Lung (tissue), 11 donors: ENCODE measurements at regions not wholly inside any gene's neighbourhood (a gene's known extent, or its start where the extent isn't known, plus 50 kb on each side); places are given as distances from the start of the nearest gene placed in this dataset.
A peak's percentile ranks its signal among the peaks of the same experiment; 100 is the strongest.

Experiments used
- ATAC-seq: fragments of 200-7000 bp; cut with Tn5 transposase; one replicate; pipeline ENCODE4 v1.9.1; 2020; ENCODE audit warnings: moderate number of reproducible peaks; ENCODE audit not compliant: insufficient read depth, low FRiP score
- DNase-seq, 3 donors: peaks; one replicate each; pipeline ENCODE4 v3.0.0-alpha.2; 2013 to 2017
- H3K27ac ChIP-seq, 2 donors: one replicate each; pipeline ENCODE4 v1.5.1; 2013; ENCODE audit warnings: mild to moderate bottlenecking in 2 of 2, moderate library complexity in 2 of 2, control low read depth in 1 of 2, inconsistent platforms in 1 of 2, low read depth in 1 of 2, low read length in 1 of 2
- H3K27me3 ChIP-seq, 3 donors: one replicate each; pipeline ENCODE4 v1.5.1; 2013; ENCODE audit warnings: low read length in 2 of 3; ENCODE audit not compliant: control insufficient read depth in 3 of 3, insufficient read depth in 3 of 3
- H3K36me3 ChIP-seq, 4 donors: one replicate each; pipeline ENCODE4 v1.5.1; 2013; ENCODE audit warnings: low read length in 4 of 4, mild to moderate bottlenecking in 1 of 4, moderate library complexity in 1 of 4; ENCODE audit not compliant: control insufficient read depth in 4 of 4, insufficient read depth in 4 of 4
- H3K4me1 ChIP-seq, 5 donors: one replicate each; pipeline ENCODE4 v1.5.1; 2013; ENCODE audit warnings: low read length in 5 of 5, mild to moderate bottlenecking in 2 of 5, moderate library complexity in 1 of 5; ENCODE audit not compliant: control insufficient read depth in 5 of 5, insufficient read depth in 5 of 5
- H3K4me3 ChIP-seq: one replicate; pipeline ENCODE4 v1.5.1; 2013; ENCODE audit warnings: mild to moderate bottlenecking, control low read depth, moderate library complexity
- H3K9ac ChIP-seq, 2 donors: one replicate each; pipeline ENCODE4 v1.5.1; 2013; ENCODE audit warnings: low read length in 2 of 2, control low read depth in 1 of 2; ENCODE audit not compliant: insufficient read depth in 1 of 2
- H3K9me3 ChIP-seq, 4 donors: one replicate each; pipeline ENCODE4 v1.5.1; 2013; ENCODE audit warnings: low read length in 3 of 4, mild to moderate bottlenecking in 1 of 4, moderate library complexity in 1 of 4; ENCODE audit not compliant: control insufficient read depth in 4 of 4, insufficient read depth in 3 of 4
- WGBS, 2 donors: extraction: QIAGEN DNeasy Blood & Tissue Kit; methylation state at CpG; one replicate each; pipeline ENCODE4 v1.1.7; 2013; 5-methylcytosine and 5-hydroxymethylcytosine counted together
- TF ChIP-seq, protein P1 (sequence below): IDR thresholded peaks from 2 replicates; pipeline ENCODE4 v1.5.1; 2012; ENCODE audit warnings: mild to moderate bottlenecking; ENCODE audit errors: control extremely low read depth, extremely low read depth
- donor health status: control.
- donor health status: control.
- donor health status: Bipolar disorder and iron deficiency.
- donor health status: healthy.
- donor health status: DM: yes; HTN: yes; CAD: no.

- no peak overlapping the region for H3K27ac ChIP-seq
- H3K9ac ChIP-seq = no peak overlapping the region
- H3K9me3 ChIP-seq = no peaks in the 10 kb centered on the region
- ATAC-seq (no peak), DNase-seq (peak in 1 of 3 donors; percentile 13)
- no peaks in the 10 kb centered on the region for H3K27me3 ChIP-seq
- TF ChIP-seq, protein P1, sequence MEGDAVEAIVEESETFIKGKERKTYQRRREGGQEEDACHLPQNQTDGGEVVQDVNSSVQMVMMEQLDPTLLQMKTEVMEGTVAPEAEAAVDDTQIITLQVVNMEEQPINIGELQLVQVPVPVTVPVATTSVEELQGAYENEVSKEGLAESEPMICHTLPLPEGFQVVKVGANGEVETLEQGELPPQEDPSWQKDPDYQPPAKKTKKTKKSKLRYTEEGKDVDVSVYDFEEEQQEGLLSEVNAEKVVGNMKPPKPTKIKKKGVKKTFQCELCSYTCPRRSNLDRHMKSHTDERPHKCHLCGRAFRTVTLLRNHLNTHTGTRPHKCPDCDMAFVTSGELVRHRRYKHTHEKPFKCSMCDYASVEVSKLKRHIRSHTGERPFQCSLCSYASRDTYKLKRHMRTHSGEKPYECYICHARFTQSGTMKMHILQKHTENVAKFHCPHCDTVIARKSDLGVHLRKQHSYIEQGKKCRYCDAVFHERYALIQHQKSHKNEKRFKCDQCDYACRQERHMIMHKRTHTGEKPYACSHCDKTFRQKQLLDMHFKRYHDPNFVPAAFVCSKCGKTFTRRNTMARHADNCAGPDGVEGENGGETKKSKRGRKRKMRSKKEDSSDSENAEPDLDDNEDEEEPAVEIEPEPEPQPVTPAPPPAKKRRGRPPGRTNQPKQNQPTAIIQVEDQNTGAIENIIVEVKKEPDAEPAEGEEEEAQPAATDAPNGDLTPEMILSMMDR = no peak
- no peak overlapping the region for H3K4me3 ChIP-seq
- H3K4me1 ChIP-seq = no peaks in the 10 kb centered on the region
- WGBS, 2 donors = 65 to 71% methylated on average over 8 of the region's 8 CpGs
- H3K36me3 ChIP-seq = no peaks in the 10 kb centered on the region
Observed at GRCh38 chr12:28057856-28058615, 85.5 kb upstream of the PTHLH start.

GRCh38 chr12:28059220-28059619, 86.7 kb upstream of the PTHLH start:
- Histone ChIP-seq H3K4me1 (no peaks in the 10 kb centered on the region), H3K27ac (no peak overlapping the region), H3K9me3 (no peaks in the 10 kb centered on the region), H3K27me3 (no peaks in the 10 kb centered on the region), H3K36me3 (no peaks in the 10 kb centered on the region), H3K9ac (no peak overlapping the region), H3K4me3 (no peak overlapping the region)
- TF ChIP-seq, protein P1 = no peak
- WGBS, 2 donors = 56 to 75% methylated on average over 1 of the region's 1 CpG
- no peak for ATAC-seq
- no peak for DNase-seq

DNA sequence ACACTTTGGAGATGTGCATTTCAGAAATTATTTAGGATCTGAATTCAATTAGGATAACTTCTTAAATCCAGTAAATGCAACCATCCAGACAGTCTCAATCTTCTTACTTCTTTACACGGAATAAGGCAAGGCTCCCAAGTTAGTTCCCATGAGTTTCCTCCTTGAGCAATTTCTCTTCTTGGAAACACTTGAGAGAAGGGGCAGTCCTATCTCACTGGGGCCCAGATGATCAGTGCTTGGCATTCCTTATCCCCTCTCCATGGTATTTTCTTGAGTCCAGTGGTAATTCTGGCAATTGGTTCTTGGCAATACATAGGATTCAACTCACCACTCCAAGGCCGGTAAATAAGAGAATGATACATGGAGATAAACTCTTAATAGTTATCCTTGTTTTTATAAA, 87.1 kb upstream of the PTHLH start:
- Histone ChIP-seq H3K9me3 (no peaks in the 10 kb centered on the region), H3K27me3 (no peaks in the 10 kb centered on the region), H3K36me3 (no peaks in the 10 kb centered on the region), H3K4me3 (no peak overlapping the region), H3K27ac (no peak overlapping the region), H3K4me1 (no peaks in the 10 kb centered on the region), H3K9ac (no peak overlapping the region)
- ATAC-seq = no peak
- TF ChIP-seq, protein P1 = no peak
- 67 to 86% methylated on average over 2 of the region's 2 CpGs for WGBS, 2 donors
- no peak for DNase-seq

GRCh38 chr12:28060871-28061270, 88.3 kb upstream of the PTHLH start:
- 95 to 97% methylated on average over 6 of the region's 6 CpGs for WGBS, 2 donors
- TF ChIP-seq, protein P1 = no peak
- ATAC-seq (no peak), DNase-seq (no peak)
- no peak overlapping the region for H3K9ac ChIP-seq
- H3K27ac ChIP-seq = no peak overlapping the region
- no peaks in the 10 kb centered on the region for H3K36me3 ChIP-seq
- H3K9me3 ChIP-seq = no peaks in the 10 kb centered on the region
- no peaks in the 10 kb centered on the region for H3K27me3 ChIP-seq
- H3K4me3 ChIP-seq = no peak overlapping the region
- peaks cover 0 to 4% (median 0%) of the 10 kb centered on the region in 5 donors for H3K4me1 ChIP-seq
